HG02623 (cell line): ENCODE measurements at regions not wholly inside any gene's neighbourhood (a gene's known extent, or its start where the extent isn't known, plus 50 kb on each side); places are given as distances from the start of the nearest gene placed in this dataset.

ENCODE experiments used
- ATAC-seq: cut with Tn5 transposase; IDR thresholded peaks from one replicate; pipeline ENCODE4 v1.9.1; 2021; ENCODE audit warnings: moderate library complexity; ENCODE audit not compliant: unreplicated experiment

- no peak for ATAC-seq
These were observed 903.8 kb downstream of the BCL11B start for GRCh38 chr14:98368221-98368620.

GRCh38 chr14:98368916-98369315 lies 903.1 kb downstream of the BCL11B start:
- ATAC-seq = no peak

GRCh38 chr14:98369344-98369743 lies 902.7 kb downstream of the BCL11B start:
- ATAC-seq = no peak

- ATAC-seq = no peak
These were observed 901.6 kb downstream of the BCL11B start for GRCh38 chr14:98370352-98370751.

- no peak for ATAC-seq
These were observed 900.9 kb downstream of the BCL11B start for GRCh38 chr14:98371141-98371540.

- ATAC-seq = no peak
These were observed 897.9 kb downstream of the BCL11B start for GRCh38 chr14:98374136-98374535.

GRCh38 chr14:98375566-98375965 lies 896.4 kb downstream of the BCL11B start:
- no peak for ATAC-seq

- no peak for ATAC-seq
These were observed 892.2 kb downstream of the BCL11B start for GRCh38 chr14:98379830-98380229.

GRCh38 chr14:98382662-98383061 lies 889.3 kb downstream of the BCL11B start:
- no peak for ATAC-seq

- ATAC-seq = no peak
These were observed 886.1 kb downstream of the BCL11B start for GRCh38 chr14:98385851-98386250.

- no peak for ATAC-seq
These were observed 880.9 kb downstream of the BCL11B start for GRCh38 chr14:98391061-98391460.

GRCh38 chr14:98393527-98393926 lies 878.5 kb downstream of the BCL11B start:
- ATAC-seq = no peak

- no peak for ATAC-seq
These were observed 867.2 kb downstream of the BCL11B start for GRCh38 chr14:98404811-98405210.

GRCh38 chr14:98408024-98408555 lies 863.9 kb downstream of the BCL11B start:
- ATAC-seq = no peak

GRCh38 chr14:98408713-98409112 lies 863.3 kb downstream of the BCL11B start:
- no peak for ATAC-seq

GRCh38 chr14:98411154-98411553 lies 860.8 kb downstream of the BCL11B start:
- no peak for ATAC-seq

- no peak for ATAC-seq
These were observed 859.6 kb downstream of the BCL11B start for GRCh38 chr14:98412431-98412830.

- no peak for ATAC-seq
These were observed 856.2 kb downstream of the BCL11B start for GRCh38 chr14:98415766-98416165.

GRCh38 chr14:98417001-98417400 lies 855.0 kb downstream of the BCL11B start:
- ATAC-seq = no peak

- no peak for ATAC-seq
These were observed 843.5 kb downstream of the BCL11B start for GRCh38 chr14:98428483-98428994.

GRCh38 chr14:98433436-98433835 lies 838.6 kb downstream of the BCL11B start:
- no peak for ATAC-seq

- ATAC-seq = no peak
These were observed 834.9 kb downstream of the BCL11B start for GRCh38 chr14:98437113-98437512.

- ATAC-seq = no peak
These were observed 827.9 kb downstream of the BCL11B start for GRCh38 chr14:98444077-98444476.
